ENCODE measurements at regions not wholly inside any gene's neighbourhood (a gene's known extent, or its start where the extent isn't known, plus 50 kb on each side); places are given as distances from the start of the nearest gene placed in this dataset.

- TF ChIP-seq RORB (CRISPR knock-in tag; IDR thresholded peaks at IDR 0.05) (no peak), TEAD4 (CRISPR knock-in tag; IDR thresholded peaks at IDR 0.05) (no peak), CTCF (IDR thresholded peaks at IDR 0.05) (no peak)
Observed at GRCh38 chr13:62305756-62306155, 890.1 kb upstream of the PCDH20 start.
